SK-N-DZ (cell line): ENCODE measurements at regions not wholly inside any gene's neighbourhood (a gene's known extent, or its start where the extent isn't known, plus 50 kb on each side); places are given as distances from the start of the nearest gene placed in this dataset.
A peak's percentile ranks its signal among the peaks of the same experiment; 100 is the strongest.

Experiments
- DNase-seq: peaks from one replicate; pipeline ENCODE4 v3.0.0-alpha.2; 2015; ENCODE audit warnings: low spot score

- no peak for DNase-seq
Observed at GRCh38 chr6:71395731-71396409, 107.3 kb downstream of the OGFRL1 start.

- DNase-seq: no peak
Observed at GRCh38 chr6:71396410-71396801, 107.8 kb downstream of the OGFRL1 start.

GRCh38 chr6:71399279-71399678, 110.7 kb downstream of the OGFRL1 start:
- DNase-seq: no peak

GRCh38 chr6:71400852-71401251, 112.2 kb downstream of the OGFRL1 start:
- DNase-seq: no peak

GRCh38 chr6:71402096-71402495, 113.5 kb downstream of the OGFRL1 start:
- no peak for DNase-seq

- peak; percentile 8 for DNase-seq
Observed at GRCh38 chr6:71403422-71404134, 115.0 kb downstream of the OGFRL1 start.

GRCh38 chr6:71404145-71404966, 115.7 kb downstream of the OGFRL1 start:
- DNase-seq: no peak

GRCh38 chr6:71404967-71405278, 116.3 kb downstream of the OGFRL1 start:
- no peak for DNase-seq

GRCh38 chr6:71405416-71405815, 116.8 kb downstream of the OGFRL1 start:
- DNase-seq: no peak

GRCh38 chr6:71406865-71407860, 118.6 kb downstream of the OGFRL1 start:
- no peak for DNase-seq

- DNase-seq: no peak
Observed at GRCh38 chr6:71408787-71409723, 120.4 kb downstream of the OGFRL1 start.

- no peak for DNase-seq
Observed at GRCh38 chr6:71410164-71410566, 121.6 kb downstream of the OGFRL1 start.

- no peak for DNase-seq
Observed at GRCh38 chr6:71410681-71411080, 122.1 kb downstream of the OGFRL1 start.

GRCh38 chr6:71411882-71412281, 123.3 kb downstream of the OGFRL1 start:
- no peak for DNase-seq

GRCh38 chr6:71412559-71413140, 124.0 kb downstream of the OGFRL1 start:
- no peak for DNase-seq

- DNase-seq: no peak
Observed at GRCh38 chr6:71414486-71414885, 125.9 kb downstream of the OGFRL1 start.

GRCh38 chr6:71419217-71420094, 130.8 kb downstream of the OGFRL1 start:
- DNase-seq: no peak

- DNase-seq: peak; percentile 24
Observed at GRCh38 chr6:71420095-71420692, 131.6 kb downstream of the OGFRL1 start.
